ENCODE measurements at regions not wholly inside any gene's neighbourhood (a gene's known extent, or its start where the extent isn't known, plus 50 kb on each side); places are given as distances from the start of the nearest gene placed in this dataset.

GRCh38 chr1:4963251-4963650, 308.8 kb downstream of the AJAP1 start:
- TF ChIP-seq CTCF (conservative IDR thresholded peaks at IDR 0.05; ENCODE audit: low read depth, low read length) (no peak), EZH2 (IDR thresholded peaks at IDR 0.05; ENCODE audit: low read length, unreplicated experiment) (no peak), EZH2phosphoT487 (IDR thresholded peaks at IDR 0.05; ENCODE audit: borderline replicate concordance, low read length) (no peak)
